ENCODE measurements at regions not wholly inside any gene's neighbourhood (a gene's known extent, or its start where the extent isn't known, plus 50 kb on each side); places are given as distances from the start of the nearest gene placed in this dataset.
A peak's percentile ranks its signal among the peaks of the same experiment; 100 is the strongest.

GRCh38 chr2:198441901-198442300, 637.5 kb downstream of the PLCL1 start:
- no peak overlapping the region for H3K4me3 ChIP-seq (ENCODE audit: low read depth, low read length)
- H3K4me1 ChIP-seq (ENCODE audit: control insufficient read depth, insufficient read depth, low read length), result peaks cover 4% of the 10 kb centered on the region; the same call in 1 of the 2 replicates
- no peaks in the 10 kb centered on the region for H3K27me3 ChIP-seq (ENCODE audit: control insufficient read depth, insufficient read depth, low read length)
- H3K9me3 ChIP-seq (ENCODE audit: control insufficient read depth, insufficient read depth, low read length), result no peaks in the 10 kb centered on the region
- H3K9ac ChIP-seq (ENCODE audit: low read depth, low read length), result no peak overlapping the region
- H3K36me3 ChIP-seq (ENCODE audit: control insufficient read depth, insufficient read depth, low read length), result no peaks in the 10 kb centered on the region
- H3K27ac ChIP-seq (ENCODE audit: low read depth, low read length), result no peak overlapping the region

GRCh38 chr2:198441246-198441645, 636.9 kb downstream of the PLCL1 start:
- no peaks in the 10 kb centered on the region for H3K27me3 ChIP-seq (ENCODE audit: control insufficient read depth, insufficient read depth, low read length)
- peaks cover 4% of the 10 kb centered on the region; the same call in 1 of the 2 replicates for H3K4me1 ChIP-seq (ENCODE audit: control insufficient read depth, insufficient read depth, low read length)
- no peak overlapping the region for H3K9ac ChIP-seq (ENCODE audit: low read depth, low read length)
- H3K27ac ChIP-seq (ENCODE audit: low read depth, low read length), result peak overlapping the region; percentile 59
- no peaks in the 10 kb centered on the region for H3K36me3 ChIP-seq (ENCODE audit: control insufficient read depth, insufficient read depth, low read length)
- no peak overlapping the region for H3K4me3 ChIP-seq (ENCODE audit: low read depth, low read length)
- H3K9me3 ChIP-seq (ENCODE audit: control insufficient read depth, insufficient read depth, low read length), result no peaks in the 10 kb centered on the region

GRCh38 chr2:198440833-198441232, 636.4 kb downstream of the PLCL1 start:
- no peaks in the 10 kb centered on the region for H3K27me3 ChIP-seq (ENCODE audit: control insufficient read depth, insufficient read depth, low read length)

GRCh38 chr2:198438331-198438730, 633.9 kb downstream of the PLCL1 start:
- Histone ChIP-seq H3K9ac (ENCODE audit: low read depth, low read length) (no peak overlapping the region), H3K4me3 (ENCODE audit: low read depth, low read length) (no peak overlapping the region), H3K4me1 (ENCODE audit: control insufficient read depth, insufficient read depth, low read length) (peaks cover 4% of the 10 kb centered on the region; the same call in 1 of the 2 replicates), H3K36me3 (ENCODE audit: control insufficient read depth, insufficient read depth, low read length) (no peaks in the 10 kb centered on the region), H3K9me3 (ENCODE audit: control insufficient read depth, insufficient read depth, low read length) (no peaks in the 10 kb centered on the region), H3K27me3 (ENCODE audit: control insufficient read depth, insufficient read depth, low read length) (no peaks in the 10 kb centered on the region), H3K27ac (ENCODE audit: low read depth, low read length) (no peak overlapping the region)

More at GRCh38 chr2:198440833-198441232, 636.4 kb downstream of the PLCL1 start:
- Histone ChIP-seq H3K9me3 (ENCODE audit: control insufficient read depth, insufficient read depth, low read length) (no peaks in the 10 kb centered on the region), H3K4me1 (ENCODE audit: control insufficient read depth, insufficient read depth, low read length) (peaks cover 4% of the 10 kb centered on the region; the same call in 1 of the 2 replicates), H3K36me3 (ENCODE audit: control insufficient read depth, insufficient read depth, low read length) (no peaks in the 10 kb centered on the region), H3K4me3 (ENCODE audit: low read depth, low read length) (no peak overlapping the region), H3K9ac (ENCODE audit: low read depth, low read length) (no peak overlapping the region), H3K27ac (ENCODE audit: low read depth, low read length) (peak overlapping the region; percentile 59)

GRCh38 chr2:198424112-198424511, 619.7 kb downstream of the PLCL1 start:
- H3K9ac ChIP-seq (ENCODE audit: low read depth, low read length), result no peak overlapping the region
- no peaks in the 10 kb centered on the region for H3K9me3 ChIP-seq (ENCODE audit: control insufficient read depth, insufficient read depth, low read length)
- H3K27ac ChIP-seq (ENCODE audit: low read depth, low read length), result no peak overlapping the region
- no peaks in the 10 kb centered on the region for H3K36me3 ChIP-seq (ENCODE audit: control insufficient read depth, insufficient read depth, low read length)
- H3K4me3 ChIP-seq (ENCODE audit: low read depth, low read length), result no peak overlapping the region
- H3K27me3 ChIP-seq (ENCODE audit: control insufficient read depth, insufficient read depth, low read length), result no peaks in the 10 kb centered on the region
- H3K4me1 ChIP-seq (ENCODE audit: control insufficient read depth, insufficient read depth, low read length), result no peaks in the 10 kb centered on the region

- Histone ChIP-seq H3K9ac (ENCODE audit: low read depth, low read length) (no peak overlapping the region), H3K36me3 (ENCODE audit: control insufficient read depth, insufficient read depth, low read length) (no peaks in the 10 kb centered on the region), H3K9me3 (ENCODE audit: control insufficient read depth, insufficient read depth, low read length) (no peaks in the 10 kb centered on the region), H3K27ac (ENCODE audit: low read depth, low read length) (no peak overlapping the region), H3K27me3 (ENCODE audit: control insufficient read depth, insufficient read depth, low read length) (no peaks in the 10 kb centered on the region), H3K4me3 (ENCODE audit: low read depth, low read length) (no peak overlapping the region), H3K4me1 (ENCODE audit: control insufficient read depth, insufficient read depth, low read length) (no peaks in the 10 kb centered on the region)
Observed at GRCh38 chr2:198417836-198418235, 613.4 kb downstream of the PLCL1 start.

- Histone ChIP-seq H3K27me3 (ENCODE audit: control insufficient read depth, insufficient read depth, low read length) (no peaks in the 10 kb centered on the region), H3K36me3 (ENCODE audit: control insufficient read depth, insufficient read depth, low read length) (no peaks in the 10 kb centered on the region), H3K4me3 (ENCODE audit: low read depth, low read length) (no peak overlapping the region), H3K4me1 (ENCODE audit: control insufficient read depth, insufficient read depth, low read length) (no peaks in the 10 kb centered on the region), H3K27ac (ENCODE audit: low read depth, low read length) (no peak overlapping the region), H3K9me3 (ENCODE audit: control insufficient read depth, insufficient read depth, low read length) (no peaks in the 10 kb centered on the region), H3K9ac (ENCODE audit: low read depth, low read length) (no peak overlapping the region)
Observed at GRCh38 chr2:198414976-198415375, 610.6 kb downstream of the PLCL1 start.

- Histone ChIP-seq H3K27me3 (ENCODE audit: control insufficient read depth, insufficient read depth, low read length) (no peaks in the 10 kb centered on the region), H3K27ac (ENCODE audit: low read depth, low read length) (no peak overlapping the region), H3K4me3 (ENCODE audit: low read depth, low read length) (no peak overlapping the region), H3K36me3 (ENCODE audit: control insufficient read depth, insufficient read depth, low read length) (no peaks in the 10 kb centered on the region), H3K9me3 (ENCODE audit: control insufficient read depth, insufficient read depth, low read length) (no peaks in the 10 kb centered on the region), H3K9ac (ENCODE audit: low read depth, low read length) (no peak overlapping the region), H3K4me1 (ENCODE audit: control insufficient read depth, insufficient read depth, low read length) (no peaks in the 10 kb centered on the region)
Observed at GRCh38 chr2:198411936-198412335, 607.5 kb downstream of the PLCL1 start.

GRCh38 chr2:198408171-198408570, 603.8 kb downstream of the PLCL1 start:
- no peaks in the 10 kb centered on the region for H3K9me3 ChIP-seq (ENCODE audit: control insufficient read depth, insufficient read depth, low read length)
- H3K9ac ChIP-seq (ENCODE audit: low read depth, low read length), result no peak overlapping the region
- H3K36me3 ChIP-seq (ENCODE audit: control insufficient read depth, insufficient read depth, low read length), result no peaks in the 10 kb centered on the region
- H3K27ac ChIP-seq (ENCODE audit: low read depth, low read length), result no peak overlapping the region
- H3K4me1 ChIP-seq (ENCODE audit: control insufficient read depth, insufficient read depth, low read length), result no peaks in the 10 kb centered on the region
- H3K4me3 ChIP-seq (ENCODE audit: low read depth, low read length), result no peak overlapping the region
- H3K27me3 ChIP-seq (ENCODE audit: control insufficient read depth, insufficient read depth, low read length), result no peaks in the 10 kb centered on the region

- H3K4me3 ChIP-seq (ENCODE audit: low read depth, low read length), result no peak overlapping the region
- H3K27ac ChIP-seq (ENCODE audit: low read depth, low read length), result no peak overlapping the region
- no peaks in the 10 kb centered on the region for H3K36me3 ChIP-seq (ENCODE audit: control insufficient read depth, insufficient read depth, low read length)
- H3K4me1 ChIP-seq (ENCODE audit: control insufficient read depth, insufficient read depth, low read length), result no peaks in the 10 kb centered on the region
- H3K9me3 ChIP-seq (ENCODE audit: control insufficient read depth, insufficient read depth, low read length), result no peaks in the 10 kb centered on the region
- no peak overlapping the region for H3K9ac ChIP-seq (ENCODE audit: low read depth, low read length)
- no peaks in the 10 kb centered on the region for H3K27me3 ChIP-seq (ENCODE audit: control insufficient read depth, insufficient read depth, low read length)
Observed at GRCh38 chr2:198405311-198405710, 600.9 kb downstream of the PLCL1 start.

- Histone ChIP-seq H3K9ac (ENCODE audit: low read depth, low read length) (no peak overlapping the region), H3K27ac (ENCODE audit: low read depth, low read length) (no peak overlapping the region)
Observed at GRCh38 chr2:198401644-198402043, 597.3 kb downstream of the PLCL1 start.

GRCh38 chr2:198400999-198401398, 596.6 kb downstream of the PLCL1 start:
- Histone ChIP-seq H3K27me3 (ENCODE audit: control insufficient read depth, insufficient read depth, low read length) (no peaks in the 10 kb centered on the region), H3K36me3 (ENCODE audit: control insufficient read depth, insufficient read depth, low read length) (no peaks in the 10 kb centered on the region)

More at GRCh38 chr2:198401644-198402043, 597.3 kb downstream of the PLCL1 start:
- no peaks in the 10 kb centered on the region for H3K36me3 ChIP-seq (ENCODE audit: control insufficient read depth, insufficient read depth, low read length)
- no peaks in the 10 kb centered on the region for H3K27me3 ChIP-seq (ENCODE audit: control insufficient read depth, insufficient read depth, low read length)
- no peak overlapping the region for H3K4me3 ChIP-seq (ENCODE audit: low read depth, low read length)
- no peaks in the 10 kb centered on the region for H3K9me3 ChIP-seq (ENCODE audit: control insufficient read depth, insufficient read depth, low read length)
- H3K4me1 ChIP-seq (ENCODE audit: control insufficient read depth, insufficient read depth, low read length), result no peaks in the 10 kb centered on the region

More at GRCh38 chr2:198400999-198401398, 596.6 kb downstream of the PLCL1 start:
- no peak overlapping the region for H3K9ac ChIP-seq (ENCODE audit: low read depth, low read length)
- no peaks in the 10 kb centered on the region for H3K9me3 ChIP-seq (ENCODE audit: control insufficient read depth, insufficient read depth, low read length)
- no peak overlapping the region for H3K27ac ChIP-seq (ENCODE audit: low read depth, low read length)
- no peak overlapping the region for H3K4me3 ChIP-seq (ENCODE audit: low read depth, low read length)
- H3K4me1 ChIP-seq (ENCODE audit: control insufficient read depth, insufficient read depth, low read length), result no peaks in the 10 kb centered on the region
